Stimulated activated CD4-positive, alpha-beta T cell treated with anti-CD3 and anti-CD28 coated beads, Interleukin-1b, Interleukin-23, amount 100 ng/mL, for 1 hour (primary cell): ENCODE measurements at regions not wholly inside any gene's neighbourhood (a gene's known extent, or its start where the extent isn't known, plus 50 kb on each side); places are given as distances from the start of the nearest gene placed in this dataset.
"Not testable (repeated sequence)": the region's sequence is repeated elsewhere in the genome, so short reads cannot be mapped to it uniquely, and the experiment has no call there.

Source experiments
- DNase-seq, 2 donors: peaks; one replicate each; pipeline ENCODE4 v3.0.0-alpha.2; 2020; ENCODE audit warnings: low read depth in 2 of 2

DNA sequence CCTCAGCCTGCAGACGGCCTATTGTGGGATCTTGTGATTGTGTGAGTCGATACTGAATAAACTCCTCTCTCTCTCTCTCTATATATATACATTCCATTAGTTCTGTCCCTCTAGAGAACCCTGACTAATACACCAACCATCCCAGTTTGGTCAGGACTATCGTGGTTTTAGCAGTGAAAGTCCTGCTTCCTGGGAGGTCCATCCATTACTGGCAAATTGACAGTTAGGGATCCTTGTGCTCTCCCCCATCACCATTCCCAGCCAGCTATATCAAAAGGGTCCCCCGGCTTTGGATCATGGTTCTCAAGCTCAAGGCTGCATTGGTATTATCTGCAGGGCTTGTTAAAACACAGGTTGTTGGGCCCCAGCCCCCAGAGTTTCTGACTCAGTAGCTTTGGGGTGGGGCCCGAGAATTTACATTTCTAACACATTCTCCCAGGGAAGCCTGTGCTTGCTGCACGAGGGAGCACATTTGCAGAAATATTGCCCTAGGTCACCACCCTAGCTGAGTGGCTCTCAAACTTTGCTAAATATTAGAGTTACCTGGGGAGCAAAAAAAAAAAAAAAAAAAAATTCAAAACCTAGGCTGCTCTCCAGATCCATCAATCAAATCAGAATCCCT is 899.1 kb upstream of the AUTS2 start:
- no peak for DNase-seq

DNA sequence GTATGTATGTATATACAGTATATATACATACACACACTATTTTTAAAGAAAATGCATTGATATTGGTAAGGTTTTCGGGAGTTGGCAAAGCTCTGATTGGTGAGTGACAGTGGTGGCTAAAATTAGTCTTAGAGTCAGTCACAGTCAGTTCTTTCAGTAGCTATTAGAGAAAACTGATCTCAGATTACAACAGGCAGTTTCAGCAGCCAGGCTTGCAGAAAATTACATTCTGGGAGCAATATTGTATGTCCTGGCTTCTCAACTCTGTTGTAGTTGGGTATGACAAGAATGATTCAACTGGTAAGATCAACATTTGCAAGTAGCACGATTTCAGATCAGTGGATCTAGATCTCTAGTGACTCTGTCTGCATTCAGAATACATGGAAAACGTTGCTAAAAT is 897.9 kb upstream of the AUTS2 start:
- no peak for DNase-seq

DNA sequence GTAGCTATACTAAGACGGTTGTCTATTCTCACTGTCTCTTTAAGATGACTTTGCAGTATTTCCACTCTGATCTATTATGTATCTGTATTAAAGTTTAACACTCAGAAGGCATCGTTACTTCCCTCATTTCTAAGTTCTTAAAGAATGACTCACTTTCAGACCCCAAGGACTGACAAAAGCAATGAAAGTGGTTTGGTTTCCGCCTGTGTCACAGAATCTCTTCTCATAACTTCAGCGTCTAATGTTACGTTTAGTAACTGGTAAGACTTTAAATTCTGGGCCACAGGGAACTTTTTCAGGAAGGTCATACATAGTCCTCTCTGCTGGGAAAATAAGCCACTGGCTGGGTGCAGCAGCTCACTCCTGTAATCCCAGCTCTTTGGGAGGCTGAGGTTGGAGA is 892.0 kb upstream of the AUTS2 start:
- DNase-seq = no peak

DNA sequence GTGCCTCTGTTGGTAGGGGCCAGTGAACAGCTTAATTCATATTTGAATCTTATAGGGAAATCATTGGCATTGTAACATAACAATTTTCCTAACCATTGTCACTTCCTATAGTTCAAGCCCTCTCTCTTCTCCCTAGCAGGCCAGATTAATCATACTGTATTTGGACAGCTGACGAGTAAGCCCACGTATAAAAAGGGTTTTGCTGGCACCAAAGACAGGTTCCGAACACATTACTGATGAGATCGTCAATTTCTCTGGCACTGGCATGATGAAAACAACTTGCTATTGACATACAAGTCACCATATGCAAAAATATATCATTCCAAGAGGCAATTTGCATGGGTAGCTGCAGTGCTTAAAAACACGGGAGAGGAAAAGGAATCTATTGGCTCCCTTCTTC is 891.1 kb upstream of the AUTS2 start:
- no peak for DNase-seq

DNA sequence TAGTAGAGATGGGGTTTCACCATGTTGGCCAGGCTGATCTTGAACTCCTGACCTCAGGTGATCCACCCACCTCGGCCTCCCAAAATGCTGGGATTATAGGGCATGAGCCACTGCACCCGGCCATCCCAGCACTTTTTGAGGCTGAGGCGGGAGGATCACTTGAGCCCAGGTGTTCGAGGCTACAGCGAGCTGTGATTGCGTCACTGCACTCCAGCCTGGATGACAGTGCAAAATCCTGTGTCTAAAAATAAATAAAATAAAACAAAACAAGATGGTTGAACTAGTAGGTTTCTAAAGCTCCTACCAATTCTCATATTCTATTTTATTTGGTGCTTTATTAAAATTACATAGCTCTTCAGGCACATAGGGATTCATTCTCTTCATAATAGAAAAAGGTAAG is 890.3 kb upstream of the AUTS2 start:
- no peak for DNase-seq

DNA sequence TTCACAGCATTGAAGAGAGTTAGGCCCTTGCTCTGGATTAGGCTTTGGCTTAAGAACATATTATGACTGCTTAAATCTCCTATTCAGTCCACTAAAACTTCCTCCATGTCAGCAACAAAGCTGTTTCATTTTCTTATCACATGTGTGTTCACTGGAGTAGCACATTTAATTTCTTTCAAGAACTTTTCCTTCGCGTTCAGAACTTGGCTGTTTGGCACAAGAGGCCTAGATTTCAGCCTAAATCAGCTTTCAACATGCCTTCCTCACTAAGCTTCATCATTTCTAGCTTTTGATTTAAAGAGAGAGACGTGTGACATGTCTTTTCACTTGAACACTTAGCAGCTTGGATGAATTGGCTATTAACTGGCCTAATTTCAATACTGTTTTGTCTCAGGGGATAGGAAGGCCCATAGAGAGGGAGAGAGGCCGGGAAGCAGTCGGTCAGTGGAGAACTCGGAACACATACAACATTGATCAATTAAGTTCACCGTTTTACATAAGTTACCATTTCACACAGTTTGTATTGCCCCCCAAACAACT is 885.2 kb upstream of the AUTS2 start:
- DNase-seq = no peak

DNA sequence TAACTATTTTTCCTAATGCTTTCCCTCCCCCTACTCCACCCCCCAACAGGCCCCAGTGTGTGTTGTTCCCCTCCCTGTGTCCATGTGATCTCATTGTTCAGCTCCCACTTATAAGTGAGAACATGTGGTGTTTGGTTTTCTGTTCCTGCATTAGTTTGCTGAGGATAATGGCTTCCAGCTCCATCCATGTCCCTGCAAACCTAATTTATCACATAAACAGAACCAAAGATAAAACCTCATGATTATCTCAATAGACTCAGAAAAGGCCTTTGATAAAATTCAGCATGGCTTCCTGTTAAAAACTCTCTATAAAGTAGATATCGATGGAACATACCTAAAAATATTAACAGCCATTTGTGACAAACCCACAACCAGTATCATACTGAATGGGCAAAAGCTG is 884.1 kb upstream of the AUTS2 start:
- DNase-seq = not testable (repeated sequence)

DNA sequence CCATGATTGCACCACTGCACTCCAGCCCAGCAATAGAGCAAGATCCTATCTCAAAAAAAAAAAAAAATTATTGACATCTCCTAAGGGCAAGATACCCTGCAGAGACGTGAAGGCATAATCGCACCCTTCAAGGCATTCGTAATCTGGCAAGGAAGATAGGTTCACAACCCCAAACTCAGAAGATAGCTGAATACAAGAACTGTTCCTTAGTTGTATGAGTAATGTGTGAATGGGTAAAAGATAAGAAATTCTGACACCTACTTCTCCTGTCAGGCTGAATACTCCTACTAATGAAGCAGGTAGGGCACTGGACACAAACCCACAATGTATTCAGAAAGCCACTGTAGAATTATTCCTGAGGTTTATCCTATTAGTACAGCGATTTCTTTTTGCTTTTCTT is 882.4 kb upstream of the AUTS2 start:
- no peak for DNase-seq

DNA sequence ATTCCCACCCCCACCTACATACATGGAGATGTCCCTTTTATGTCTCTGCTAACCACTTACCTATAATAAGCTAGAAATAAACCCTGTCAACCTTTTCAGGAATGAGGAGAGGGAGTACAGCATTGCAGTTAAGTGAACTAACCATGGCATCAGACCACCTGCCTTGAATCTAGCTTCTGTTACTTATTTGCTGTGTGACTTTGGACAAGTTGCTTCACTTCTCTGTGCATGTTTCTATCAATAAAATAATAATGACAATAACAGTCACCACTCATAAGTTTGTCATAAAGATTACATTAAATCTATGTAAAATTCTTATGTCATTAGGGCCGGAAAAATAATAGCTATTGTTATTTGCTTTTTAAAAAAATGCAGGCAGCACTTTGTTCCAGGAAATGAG is 881.1 kb upstream of the AUTS2 start:
- no peak for DNase-seq

DNA sequence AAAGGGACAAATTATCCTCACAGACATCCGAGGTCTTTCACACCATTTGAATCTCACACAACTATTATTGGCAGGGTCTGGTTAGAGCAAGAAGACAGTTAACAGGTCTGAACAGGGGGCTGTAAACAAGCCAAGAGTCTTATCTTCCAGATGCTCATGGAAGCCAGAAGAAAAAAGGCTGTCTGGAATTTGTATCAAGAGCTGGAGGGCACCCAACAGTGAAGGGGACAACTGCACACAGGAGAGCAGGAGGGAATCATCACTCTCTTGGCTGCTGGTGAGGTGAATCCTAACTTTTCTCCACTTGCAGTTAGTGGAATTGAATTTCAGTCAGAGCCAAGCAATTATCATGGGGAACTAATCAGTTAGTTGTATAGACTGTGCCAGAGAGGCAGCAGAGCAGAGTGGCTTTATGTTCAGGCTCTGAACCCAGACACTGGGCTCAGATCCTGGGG is 880.2 kb upstream of the AUTS2 start:
- no peak for DNase-seq

DNA sequence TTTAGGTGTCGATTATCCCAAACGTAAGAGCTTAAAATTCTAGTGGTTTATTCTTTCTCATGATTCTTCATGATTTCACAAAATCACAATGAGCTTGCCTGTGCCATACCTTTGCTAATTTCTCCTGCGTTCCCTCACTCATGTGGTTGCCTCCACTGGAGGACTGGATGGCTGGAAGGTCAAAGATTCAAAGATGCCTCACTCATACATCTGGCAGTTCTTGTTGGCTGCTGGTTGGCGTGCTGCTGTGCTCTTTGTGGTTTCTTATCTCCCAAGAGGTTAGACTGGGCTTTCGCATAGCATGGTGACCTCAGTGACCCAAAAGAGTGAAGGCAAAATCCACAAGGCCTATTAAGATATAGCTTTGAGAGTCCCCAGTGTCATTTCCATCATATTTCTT is 877.6 kb upstream of the AUTS2 start:
- DNase-seq = no peak

DNA sequence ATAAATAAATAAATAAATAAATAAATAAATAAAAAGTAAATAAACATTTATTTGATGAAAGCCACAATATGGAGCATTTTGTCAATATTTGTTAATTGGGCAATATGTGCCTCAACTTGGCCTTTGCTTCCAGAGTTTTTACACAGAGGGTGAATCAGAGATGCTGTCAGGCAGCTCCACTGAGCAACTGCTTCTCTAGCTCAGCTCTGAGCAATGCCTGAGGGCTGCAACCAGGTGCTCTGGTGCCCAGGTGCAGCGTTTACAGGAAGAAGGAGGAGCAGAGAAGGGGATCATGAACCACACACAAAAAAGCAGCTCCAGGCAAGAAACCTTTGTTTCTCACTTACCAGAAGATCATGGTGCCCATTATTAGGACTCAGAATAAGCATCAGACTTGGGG is 876.2 kb upstream of the AUTS2 start:
- DNase-seq = no peak

DNA sequence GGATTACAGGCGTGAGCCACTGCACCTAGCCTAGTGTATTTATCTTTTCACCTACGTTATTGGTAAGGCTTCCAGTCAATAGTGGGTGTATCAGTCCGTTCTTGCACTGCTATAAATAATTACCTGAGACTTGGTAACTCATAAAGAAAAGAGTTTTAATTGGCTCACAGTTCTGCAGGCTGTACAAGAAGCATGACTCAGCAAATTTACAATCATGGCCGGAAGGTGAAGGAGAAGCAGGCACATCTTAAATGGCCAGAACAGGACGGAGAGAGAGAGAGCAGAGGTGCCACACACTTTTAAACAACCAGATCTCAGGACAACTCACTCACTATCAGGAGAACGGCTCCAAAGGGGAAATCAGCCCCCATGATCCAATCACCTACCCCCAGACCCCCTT is 873.3 kb upstream of the AUTS2 start:
- DNase-seq = no peak

DNA sequence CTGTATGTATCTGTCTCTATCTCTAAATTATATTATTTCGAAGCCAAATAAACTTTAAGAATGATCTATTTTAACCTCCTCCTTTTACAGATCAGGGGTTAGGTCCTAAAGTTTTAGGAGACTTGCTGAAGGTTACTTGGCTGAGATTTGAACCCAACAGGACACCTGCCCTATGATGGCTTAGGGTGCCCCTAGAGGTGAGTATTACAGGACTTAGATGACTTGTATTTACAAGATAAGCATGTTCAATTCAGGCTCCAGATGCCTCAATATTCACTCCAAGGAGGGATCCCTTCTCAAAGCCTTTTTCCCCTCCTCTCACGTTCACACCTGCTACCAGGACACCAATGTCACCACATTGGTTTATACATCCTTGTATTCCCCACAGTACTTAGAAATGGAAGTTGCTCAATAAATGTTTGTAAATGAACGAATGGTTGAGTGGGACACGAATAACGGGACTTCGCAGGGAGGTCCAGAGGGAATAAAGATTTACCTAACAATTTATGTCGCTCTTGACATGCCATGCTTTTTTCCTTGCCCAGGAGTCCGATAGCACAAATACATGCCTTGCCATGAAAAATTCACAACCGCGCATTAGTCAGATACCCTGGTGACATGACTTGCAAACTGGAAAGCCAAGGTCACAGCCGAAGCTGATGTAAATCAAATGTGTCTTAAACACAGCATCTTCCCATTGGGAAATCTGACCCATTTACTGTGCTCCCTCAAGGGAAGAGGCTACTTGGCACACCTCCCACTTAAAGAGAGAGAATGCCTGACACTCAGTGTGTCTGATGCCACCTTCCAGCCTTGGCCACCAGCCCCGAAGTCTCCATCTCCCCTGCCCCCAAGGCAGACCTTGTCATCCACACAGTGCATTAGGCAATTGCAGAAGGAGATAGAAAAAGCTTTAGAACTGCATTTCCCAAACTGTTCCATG is 872.2 kb upstream of the AUTS2 start:
- no peak for DNase-seq

DNA sequence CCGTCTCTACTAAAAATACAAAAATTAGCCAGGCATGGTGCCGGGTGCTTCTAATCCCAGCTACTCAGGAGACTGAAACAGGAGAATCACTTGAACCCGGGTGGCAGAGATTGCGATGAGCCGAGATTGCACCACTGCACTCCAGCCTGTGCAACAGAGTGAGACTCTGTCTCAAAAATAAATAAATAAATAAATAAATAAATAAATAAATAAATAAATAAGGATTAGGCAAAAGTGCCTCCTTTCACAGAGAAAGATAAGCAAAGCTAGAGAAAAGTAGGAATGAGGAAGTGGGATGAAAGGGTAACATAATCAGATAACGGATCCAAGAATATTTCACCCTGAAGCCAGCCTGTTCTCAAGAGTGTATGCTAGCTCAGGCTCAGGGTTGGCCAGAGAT is 869.6 kb upstream of the AUTS2 start:
- not testable (repeated sequence) for DNase-seq

DNA sequence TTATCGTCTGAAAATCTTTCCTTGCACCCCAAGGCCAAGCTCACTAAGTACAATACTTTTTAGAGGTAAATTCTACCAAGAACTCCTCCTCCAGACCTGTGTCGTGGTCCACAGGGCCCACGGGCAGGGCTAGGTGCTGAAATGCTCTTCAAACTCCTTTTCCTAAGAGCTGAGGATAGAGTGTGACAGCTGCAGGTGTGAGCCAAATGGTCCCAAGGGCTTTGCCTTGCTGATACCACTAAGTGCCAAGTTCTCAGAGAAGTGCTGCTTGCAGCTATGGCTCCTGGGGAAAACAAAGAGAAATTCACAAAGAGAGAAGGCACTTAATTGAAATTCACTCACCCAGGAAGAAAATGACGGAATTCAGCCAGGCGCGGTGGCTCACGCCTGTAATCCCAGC is 868.9 kb upstream of the AUTS2 start:
- no peak for DNase-seq

DNA sequence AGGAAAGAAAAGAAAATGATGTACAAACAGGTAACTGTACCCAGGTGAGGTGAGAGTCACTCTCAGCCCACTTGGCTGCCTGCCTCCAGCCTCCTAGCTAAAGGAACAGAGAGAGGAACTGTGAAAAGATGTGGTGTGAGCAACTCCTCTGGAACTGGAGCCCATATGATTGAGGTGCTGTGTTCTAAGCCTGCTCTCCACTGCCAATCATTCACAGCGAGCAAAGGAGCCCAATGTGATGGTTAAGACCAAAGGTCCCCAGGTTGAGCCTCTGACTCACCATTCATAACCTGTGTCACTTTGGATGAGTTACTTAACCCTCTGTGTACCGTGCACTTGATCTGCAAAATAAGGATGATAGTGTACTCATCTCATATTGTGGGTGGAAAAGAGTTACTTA is 868.1 kb upstream of the AUTS2 start:
- DNase-seq = no peak

DNA sequence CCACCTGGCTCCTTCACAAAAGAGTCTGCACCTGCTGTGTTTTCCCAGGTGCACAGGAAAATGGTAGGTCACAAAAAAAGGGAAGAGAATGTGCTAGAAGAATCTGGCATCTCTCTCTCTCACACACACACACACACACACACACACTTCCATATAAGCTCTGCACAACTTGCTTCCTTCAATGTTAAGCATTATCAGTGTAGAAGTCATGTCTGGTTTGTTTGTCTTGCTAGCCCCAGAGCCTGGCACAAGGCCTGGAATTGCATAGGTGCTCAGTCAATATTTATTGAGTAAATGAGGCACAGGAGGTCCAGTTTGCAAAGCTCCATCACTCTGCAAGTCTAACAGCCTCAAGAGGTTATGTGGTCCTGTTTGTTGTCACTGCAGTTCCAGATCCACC is 867.3 kb upstream of the AUTS2 start:
- DNase-seq = no peak

DNA sequence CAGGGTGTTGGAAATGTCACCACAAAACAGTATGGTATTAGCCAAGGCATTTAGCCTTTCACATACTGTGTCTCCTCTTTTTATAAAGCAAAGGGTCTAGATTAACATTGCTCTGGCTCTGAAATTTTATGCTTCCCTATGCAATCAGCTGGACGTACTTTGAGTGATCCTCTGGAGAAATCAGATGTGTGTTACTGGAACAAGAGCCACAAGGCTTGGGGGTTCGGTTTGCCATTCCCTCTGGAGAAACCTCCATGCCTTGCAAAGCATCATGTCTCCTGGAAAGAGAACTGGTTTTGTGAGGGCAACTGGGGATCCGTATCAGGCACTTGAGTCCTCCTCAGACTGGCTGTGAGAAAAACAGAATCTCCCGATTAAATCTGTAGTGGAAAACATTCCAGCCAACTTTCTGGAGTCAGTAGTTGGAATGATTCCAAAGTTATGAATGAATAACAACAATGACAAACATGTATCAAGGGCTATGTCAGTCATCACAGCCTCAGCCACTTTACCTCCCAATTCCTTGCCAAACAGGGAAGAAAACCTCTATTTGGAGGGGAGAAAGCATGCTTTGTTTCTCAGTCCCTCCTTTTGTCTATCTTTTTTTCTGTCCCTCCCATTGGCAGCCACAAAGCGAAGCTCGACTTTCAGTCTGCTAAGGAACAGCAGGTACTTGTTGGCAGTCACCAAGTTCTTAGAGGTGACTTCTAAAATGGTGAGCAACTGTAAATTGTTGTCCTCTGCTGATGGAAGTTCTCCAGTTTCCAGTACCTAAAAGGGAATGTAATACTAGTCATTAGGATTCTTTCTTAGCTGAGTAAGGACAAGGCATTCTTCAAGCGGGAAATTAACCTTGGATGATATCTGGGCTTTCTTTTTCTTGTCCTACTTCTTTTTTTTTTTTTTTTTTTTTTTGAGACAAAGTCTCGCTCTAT is 864.8 kb upstream of the AUTS2 start:
- DNase-seq = no peak

DNA sequence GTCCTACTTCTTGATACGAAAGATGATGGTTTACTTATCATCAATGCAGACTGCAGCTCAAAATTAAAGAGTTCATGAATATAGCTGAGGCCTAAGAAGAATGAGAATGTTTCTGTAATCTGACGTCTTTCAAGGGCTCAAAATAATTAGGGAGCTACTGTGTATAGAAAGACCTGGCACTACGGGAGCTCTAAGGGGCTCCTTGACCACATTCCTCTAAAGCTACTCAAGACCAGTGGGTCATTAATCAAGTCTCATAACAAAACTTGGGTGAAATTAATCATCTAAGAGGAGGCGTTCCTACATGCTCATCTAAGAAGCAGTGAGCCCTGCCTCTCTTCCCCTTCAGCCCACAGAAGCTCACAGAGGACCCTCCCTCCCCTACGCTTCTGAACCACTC is 863.8 kb upstream of the AUTS2 start:
- DNase-seq = no peak

DNA sequence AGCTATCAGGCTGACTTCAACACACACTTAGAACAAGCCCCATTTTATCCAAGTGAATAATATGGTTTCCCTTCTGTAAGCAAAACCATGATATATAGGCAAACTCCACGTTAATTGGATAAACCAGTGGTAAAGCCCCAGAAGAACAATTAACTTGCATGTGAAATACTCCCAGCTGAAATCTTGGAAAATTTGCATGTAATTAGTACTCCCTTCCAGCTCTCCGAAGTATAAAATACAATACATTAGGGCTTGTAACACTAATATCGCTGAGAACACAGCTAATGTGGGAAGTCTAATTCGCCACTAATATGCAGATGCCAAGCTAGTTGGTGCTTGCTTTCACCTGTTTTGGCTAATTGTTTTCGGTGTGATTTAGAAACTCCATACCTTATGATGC is 859.0 kb upstream of the AUTS2 start:
- DNase-seq = no peak

DNA sequence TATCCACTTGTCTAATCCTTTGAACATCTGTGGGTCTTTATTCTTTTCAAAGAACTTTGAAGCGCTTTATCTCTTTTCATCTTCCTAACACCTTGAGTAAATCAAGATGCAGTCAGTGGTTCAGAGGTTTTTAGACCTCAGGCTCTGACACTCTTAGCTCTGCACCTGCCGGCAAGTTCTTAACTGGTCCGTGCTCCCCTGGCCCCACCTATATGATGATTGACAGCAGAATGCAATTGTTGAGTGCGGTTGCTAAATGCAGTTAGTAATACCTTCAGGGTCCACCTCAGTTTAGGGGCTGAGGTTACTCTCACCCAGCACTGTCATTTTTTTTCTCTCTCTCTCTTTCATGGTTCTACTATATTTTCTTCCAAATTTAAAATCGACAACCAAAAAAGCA is 854.2 kb upstream of the AUTS2 start:
- no peak for DNase-seq
